Lung (tissue), 11 donors: ENCODE measurements at regions not wholly inside any gene's neighbourhood (a gene's known extent, or its start where the extent isn't known, plus 50 kb on each side); places are given as distances from the start of the nearest gene placed in this dataset.

Experiments
- ATAC-seq: fragments of 200-7000 bp; cut with Tn5 transposase; one replicate; pipeline ENCODE4 v1.9.1; 2020; ENCODE audit warnings: moderate number of reproducible peaks; ENCODE audit not compliant: insufficient read depth, low FRiP score
- DNase-seq, 3 donors: peaks; one replicate each; pipeline ENCODE4 v3.0.0-alpha.2; 2013 to 2017
- H3K27ac ChIP-seq, 2 donors: one replicate each; pipeline ENCODE4 v1.5.1; 2013; ENCODE audit warnings: mild to moderate bottlenecking in 2 of 2, moderate library complexity in 2 of 2, control low read depth in 1 of 2, inconsistent platforms in 1 of 2, low read depth in 1 of 2, low read length in 1 of 2
- H3K27me3 ChIP-seq, 3 donors: one replicate each; pipeline ENCODE4 v1.5.1; 2013; ENCODE audit warnings: low read length in 2 of 3; ENCODE audit not compliant: control insufficient read depth in 3 of 3, insufficient read depth in 3 of 3
- H3K36me3 ChIP-seq, 4 donors: one replicate each; pipeline ENCODE4 v1.5.1; 2013; ENCODE audit warnings: low read length in 4 of 4, mild to moderate bottlenecking in 1 of 4, moderate library complexity in 1 of 4; ENCODE audit not compliant: control insufficient read depth in 4 of 4, insufficient read depth in 4 of 4
- H3K4me1 ChIP-seq, 5 donors: one replicate each; pipeline ENCODE4 v1.5.1; 2013; ENCODE audit warnings: low read length in 5 of 5, mild to moderate bottlenecking in 2 of 5, moderate library complexity in 1 of 5; ENCODE audit not compliant: control insufficient read depth in 5 of 5, insufficient read depth in 5 of 5
- H3K4me3 ChIP-seq: one replicate; pipeline ENCODE4 v1.5.1; 2013; ENCODE audit warnings: mild to moderate bottlenecking, control low read depth, moderate library complexity
- H3K9ac ChIP-seq, 2 donors: one replicate each; pipeline ENCODE4 v1.5.1; 2013; ENCODE audit warnings: low read length in 2 of 2, control low read depth in 1 of 2; ENCODE audit not compliant: insufficient read depth in 1 of 2
- H3K9me3 ChIP-seq, 4 donors: one replicate each; pipeline ENCODE4 v1.5.1; 2013; ENCODE audit warnings: low read length in 3 of 4, mild to moderate bottlenecking in 1 of 4, moderate library complexity in 1 of 4; ENCODE audit not compliant: control insufficient read depth in 4 of 4, insufficient read depth in 3 of 4
- CTCF ChIP-seq: IDR thresholded peaks from 2 replicates; pipeline ENCODE4 v1.5.1; 2012; ENCODE audit warnings: mild to moderate bottlenecking; ENCODE audit errors: control extremely low read depth, extremely low read depth
- WGBS, 2 donors: extraction: QIAGEN DNeasy Blood & Tissue Kit; methylation state at CpG; one replicate each; pipeline ENCODE4 v1.1.7; 2013; 5-methylcytosine and 5-hydroxymethylcytosine counted together
- donor health status: control.
- donor health status: control.
- donor health status: Bipolar disorder and iron deficiency.
- donor health status: healthy.
- donor health status: DM: yes; HTN: yes; CAD: no.

- no peak for ATAC-seq
- H3K27ac ChIP-seq: no peak overlapping the region
- H3K36me3 ChIP-seq: no peaks in the 10 kb centered on the region
- no peak for DNase-seq
- no peak overlapping the region for H3K4me3 ChIP-seq
- no peaks in the 10 kb centered on the region for H3K4me1 ChIP-seq
- no peaks in the 10 kb centered on the region for H3K27me3 ChIP-seq
- no peak overlapping the region for H3K9ac ChIP-seq
- no peak for TF ChIP-seq CTCF
- H3K9me3 ChIP-seq: no peaks in the 10 kb centered on the region
These were observed 1744.4 kb upstream of the ADGRL3 start for GRCh38 chr4:59455751-59456150.

- Histone ChIP-seq H3K27ac (no peak overlapping the region), H3K9ac (no peak overlapping the region), H3K4me3 (no peak overlapping the region), H3K4me1 (no peaks in the 10 kb centered on the region), H3K27me3 (no peaks in the 10 kb centered on the region), H3K9me3 (no peaks in the 10 kb centered on the region), H3K36me3 (no peaks in the 10 kb centered on the region)
- DNase-seq (no peak), ATAC-seq (no peak)
- WGBS, 2 donors: 88 to 89% methylated on average over 4 of the region's 4 CpGs
- TF ChIP-seq CTCF: no peak
These were observed 1742.5 kb upstream of the ADGRL3 start for GRCh38 chr4:59457576-59457975.

- TF ChIP-seq CTCF: no peak
- Histone ChIP-seq H3K4me3 (no peak overlapping the region), H3K9ac (no peak overlapping the region), H3K36me3 (no peaks in the 10 kb centered on the region), H3K27ac (no peak overlapping the region), H3K9me3 (peaks cover 0 to 5% (median 0%) of the 10 kb centered on the region in 4 donors), H3K27me3 (no peaks in the 10 kb centered on the region), H3K4me1 (no peaks in the 10 kb centered on the region)
- no peak for DNase-seq
- no peak for ATAC-seq
- 51 to 62% methylated on average over 1 of the region's 1 CpG for WGBS, 2 donors
These were observed 1715.2 kb upstream of the ADGRL3 start for GRCh38 chr4:59484944-59485343.

GRCh38 chr4:59500103-59500502, 1700.0 kb upstream of the ADGRL3 start:
- WGBS, 2 donors: 93 to 98% methylated on average over 2 of the region's 2 CpGs
- no peaks in the 10 kb centered on the region for H3K4me1 ChIP-seq
- no peak for TF ChIP-seq CTCF
- no peak for ATAC-seq
- no peaks in the 10 kb centered on the region for H3K27me3 ChIP-seq
- H3K9ac ChIP-seq: no peak overlapping the region
- H3K4me3 ChIP-seq: no peak overlapping the region
- H3K9me3 ChIP-seq: peaks cover 0 to 3% (median 0%) of the 10 kb centered on the region in 4 donors
- H3K36me3 ChIP-seq: no peaks in the 10 kb centered on the region
- H3K27ac ChIP-seq: no peak overlapping the region
- no peak for DNase-seq
